Mesothelial cell of epicardium (in vitro differentiated cells): ENCODE measurements at regions not wholly inside any gene's neighbourhood (a gene's known extent, or its start where the extent isn't known, plus 50 kb on each side); places are given as distances from the start of the nearest gene placed in this dataset.

ENCODE experiments used
- DNase-seq, 2 experiments: peaks; one replicate each; pipeline ENCODE4 v3.0.0; 2021; ENCODE audit warnings: low spot score in 2 of 2; ENCODE audit not compliant: unreplicated experiment in 2 of 2
- H3K27ac Mint-ChIP-seq: 2 replicates; pipeline ENCODE4 v1.8.0; 2021; ENCODE audit warnings: mixed read lengths
- H3K27me3 Mint-ChIP-seq: 2 replicates; pipeline ENCODE4 v1.8.0; 2021; ENCODE audit warnings: low read depth, mixed read lengths
- H3K36me3 Mint-ChIP-seq: 2 replicates; pipeline ENCODE4 v1.8.0; 2021; ENCODE audit warnings: mixed read lengths
- H3K4me1 Mint-ChIP-seq: 2 replicates; pipeline ENCODE4 v1.8.0; 2021; ENCODE audit warnings: mixed read lengths
- H3K4me3 Mint-ChIP-seq: 2 replicates; pipeline ENCODE4 v1.8.0; 2021; ENCODE audit warnings: mild to moderate bottlenecking, moderate library complexity, mixed read lengths
- H3K9me3 Mint-ChIP-seq: 2 replicates; pipeline ENCODE4 v1.8.0; 2021; ENCODE audit warnings: mixed read lengths
- TF ChIP-seq, protein P1 (sequence below): fragments of 200-600 bp; sonication (generic); IDR thresholded peaks from one replicate; pipeline ENCODE4 v1.5.0; 2021; ENCODE audit warnings: antibody characterized with exemption; ENCODE audit not compliant: unreplicated experiment

DNA sequence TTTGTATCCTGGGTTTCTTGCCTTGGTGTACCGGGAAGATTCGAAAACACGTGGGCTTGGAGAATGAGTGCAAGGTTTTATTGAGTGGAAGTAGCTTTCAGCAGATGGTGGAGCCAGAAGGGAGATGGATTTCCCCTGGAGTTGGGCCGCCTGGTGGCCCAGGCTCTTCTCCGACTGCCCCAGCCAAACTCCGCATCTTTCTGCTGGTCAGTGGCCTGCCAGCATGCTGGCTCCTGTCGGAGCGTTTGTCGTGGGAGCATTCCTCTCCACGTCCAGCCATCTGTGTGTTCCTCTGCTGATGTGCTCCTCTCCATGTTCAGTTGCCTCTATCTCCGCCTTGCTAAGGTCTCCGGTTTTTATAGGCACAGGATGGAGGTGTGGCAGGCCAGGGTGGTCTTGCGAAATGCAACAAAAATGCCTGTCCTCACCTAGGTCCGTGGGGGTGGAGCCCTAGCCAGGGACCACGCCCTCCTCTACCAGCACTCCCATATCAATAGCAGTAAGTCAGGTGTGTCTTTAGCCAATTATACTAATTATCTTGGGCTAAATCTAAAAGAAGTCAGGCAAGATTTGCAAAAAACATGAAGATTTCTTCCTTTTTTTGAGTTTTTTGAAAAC lies 745.8 kb upstream of the AMOT start:
- H3K4me3 Mint-ChIP-seq: no peak overlapping the region
- DNase-seq: no peak
- peaks cover 14% of the 10 kb centered on the region for H3K9me3 Mint-ChIP-seq
- TF ChIP-seq, protein P1, sequence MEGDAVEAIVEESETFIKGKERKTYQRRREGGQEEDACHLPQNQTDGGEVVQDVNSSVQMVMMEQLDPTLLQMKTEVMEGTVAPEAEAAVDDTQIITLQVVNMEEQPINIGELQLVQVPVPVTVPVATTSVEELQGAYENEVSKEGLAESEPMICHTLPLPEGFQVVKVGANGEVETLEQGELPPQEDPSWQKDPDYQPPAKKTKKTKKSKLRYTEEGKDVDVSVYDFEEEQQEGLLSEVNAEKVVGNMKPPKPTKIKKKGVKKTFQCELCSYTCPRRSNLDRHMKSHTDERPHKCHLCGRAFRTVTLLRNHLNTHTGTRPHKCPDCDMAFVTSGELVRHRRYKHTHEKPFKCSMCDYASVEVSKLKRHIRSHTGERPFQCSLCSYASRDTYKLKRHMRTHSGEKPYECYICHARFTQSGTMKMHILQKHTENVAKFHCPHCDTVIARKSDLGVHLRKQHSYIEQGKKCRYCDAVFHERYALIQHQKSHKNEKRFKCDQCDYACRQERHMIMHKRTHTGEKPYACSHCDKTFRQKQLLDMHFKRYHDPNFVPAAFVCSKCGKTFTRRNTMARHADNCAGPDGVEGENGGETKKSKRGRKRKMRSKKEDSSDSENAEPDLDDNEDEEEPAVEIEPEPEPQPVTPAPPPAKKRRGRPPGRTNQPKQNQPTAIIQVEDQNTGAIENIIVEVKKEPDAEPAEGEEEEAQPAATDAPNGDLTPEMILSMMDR: no peak
- H3K4me1 Mint-ChIP-seq: peaks cover 28% of the 10 kb centered on the region
- H3K27me3 Mint-ChIP-seq: no peaks in the 10 kb centered on the region
- peaks cover 10% of the 10 kb centered on the region for H3K36me3 Mint-ChIP-seq
- peak overlapping the region; percentile 69 for H3K27ac Mint-ChIP-seq

DNA sequence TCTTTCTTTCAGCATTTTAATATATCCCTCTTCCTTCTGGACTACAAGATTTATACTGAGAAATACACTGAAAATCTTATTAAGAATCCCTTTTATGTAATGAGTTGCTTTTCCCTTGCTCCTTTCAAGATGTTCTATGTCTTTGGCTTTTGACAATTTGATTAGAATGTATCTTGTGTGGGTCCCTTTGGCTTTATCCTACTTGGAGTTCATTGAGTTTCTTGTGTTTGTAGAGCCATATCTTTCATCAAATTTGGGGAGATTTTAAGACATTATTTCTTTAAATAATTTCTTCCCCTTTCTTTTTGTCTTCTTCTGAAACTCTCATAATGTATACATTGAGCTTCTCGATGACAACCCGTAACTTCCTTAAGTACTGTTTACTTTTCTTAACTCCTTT lies 739.9 kb upstream of the AMOT start:
- H3K27me3 Mint-ChIP-seq: no peaks in the 10 kb centered on the region
- no peak overlapping the region for H3K4me3 Mint-ChIP-seq
- peaks cover 47% of the 10 kb centered on the region for H3K9me3 Mint-ChIP-seq
- DNase-seq: no peak
- peaks cover 21% of the 10 kb centered on the region for H3K36me3 Mint-ChIP-seq
- peaks cover 34% of the 10 kb centered on the region for H3K4me1 Mint-ChIP-seq
- H3K27ac Mint-ChIP-seq: no peak overlapping the region
- TF ChIP-seq, protein P1: no peak

DNA sequence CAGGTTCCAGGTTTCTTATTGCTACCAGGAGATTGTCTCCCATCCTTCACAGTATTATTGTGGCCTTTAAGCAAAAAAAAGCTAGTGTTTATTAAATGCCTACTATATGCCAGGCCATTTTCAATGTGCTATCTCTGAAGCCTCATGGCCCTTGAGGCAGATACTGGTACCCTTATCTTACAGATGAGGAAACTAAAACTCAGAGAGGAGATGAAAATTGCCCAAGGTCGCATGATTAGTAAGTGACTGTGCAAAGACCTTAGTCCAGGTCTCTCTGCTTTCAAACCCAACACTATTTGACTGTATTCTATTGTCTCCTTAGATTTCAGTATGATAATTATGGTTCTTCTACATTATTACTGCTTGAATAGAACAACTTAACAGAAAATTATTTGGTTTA lies 717.9 kb upstream of the AMOT start:
- Mint-ChIP-seq H3K9me3 (peaks cover 8% of the 10 kb centered on the region), H3K4me3 (no peak overlapping the region), H3K4me1 (peaks cover 11% of the 10 kb centered on the region), H3K27me3 (no peaks in the 10 kb centered on the region), H3K27ac (no peak overlapping the region), H3K36me3 (no peaks in the 10 kb centered on the region)
- TF ChIP-seq, protein P1: no peak
- DNase-seq: no peak

DNA sequence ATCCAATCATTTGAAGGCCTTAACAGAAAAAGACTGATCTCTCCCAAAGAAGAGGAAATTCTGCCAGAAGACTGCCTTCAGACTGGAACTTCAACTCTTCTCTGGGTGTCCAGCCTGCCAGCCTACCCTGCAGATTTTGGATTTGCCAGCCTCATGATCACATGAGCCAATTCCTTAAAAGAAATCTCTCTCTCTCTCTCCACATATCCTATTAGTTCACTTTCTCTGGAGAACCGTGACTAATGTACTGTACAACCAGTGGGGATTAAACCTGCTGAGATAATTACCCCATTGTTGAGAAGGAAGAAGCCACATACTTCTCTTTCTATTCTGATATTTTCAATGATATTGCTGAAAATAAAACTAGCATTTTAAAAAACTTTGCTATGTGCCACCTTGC lies 711.3 kb upstream of the AMOT start:
- H3K9me3 Mint-ChIP-seq: peaks cover 6% of the 10 kb centered on the region
- TF ChIP-seq, protein P1: no peak
- H3K27ac Mint-ChIP-seq: no peak overlapping the region
- no peak for DNase-seq
- H3K4me1 Mint-ChIP-seq: peaks cover 12% of the 10 kb centered on the region
- H3K27me3 Mint-ChIP-seq: no peaks in the 10 kb centered on the region
- no peaks in the 10 kb centered on the region for H3K36me3 Mint-ChIP-seq
- H3K4me3 Mint-ChIP-seq: no peak overlapping the region

DNA sequence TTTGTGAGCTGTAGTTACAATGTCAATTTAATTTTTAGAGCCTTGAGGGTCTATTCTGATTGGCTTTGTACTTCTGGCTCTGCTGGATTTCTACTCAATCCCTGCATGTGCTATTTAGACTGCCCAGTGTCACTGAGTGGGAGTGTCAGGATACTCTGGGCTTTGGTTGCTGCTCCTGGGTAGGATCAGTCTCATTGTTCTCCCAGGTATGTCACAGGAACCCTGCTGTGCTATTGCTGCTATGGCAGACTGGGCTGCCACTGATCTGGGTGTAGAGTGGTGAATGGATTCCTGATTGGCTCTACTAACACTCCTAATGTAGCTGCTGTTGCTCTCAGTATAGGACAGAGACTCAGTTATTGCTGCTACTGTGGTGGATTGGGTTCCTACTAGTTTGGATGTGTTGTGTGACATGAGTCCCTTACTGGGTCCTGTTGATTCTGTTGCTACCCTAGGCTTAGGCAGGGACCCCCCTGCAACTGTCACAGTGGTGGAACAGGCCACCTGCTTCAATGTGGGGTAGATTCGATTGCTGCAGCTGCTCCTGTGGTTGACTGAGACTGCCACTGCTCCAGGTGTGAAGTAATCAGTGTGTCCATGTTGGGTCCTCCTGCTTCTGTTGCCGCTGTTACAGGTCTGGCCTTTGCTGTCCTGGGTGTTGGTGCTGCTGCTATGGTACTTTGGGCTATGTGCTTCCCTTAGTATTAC lies 707.8 kb upstream of the AMOT start:
- Mint-ChIP-seq H3K27me3 (no peaks in the 10 kb centered on the region), H3K9me3 (peaks cover 4% of the 10 kb centered on the region), H3K27ac (no peak overlapping the region), H3K4me1 (peaks cover 12% of the 10 kb centered on the region), H3K4me3 (no peak overlapping the region), H3K36me3 (no peaks in the 10 kb centered on the region)
- TF ChIP-seq, protein P1: no peak
- DNase-seq: no peak
